GM23338 (cell line): ENCODE measurements at regions not wholly inside any gene's neighbourhood (a gene's known extent, or its start where the extent isn't known, plus 50 kb on each side); places are given as distances from the start of the nearest gene placed in this dataset.
A peak's percentile ranks its signal among the peaks of the same experiment; 100 is the strongest.

Experiments used
- ATAC-seq: fragments of 200-7000 bp; cut with Tn5 transposase; 3 replicates; pipeline ENCODE4 v1.9.1; 2020
- DNase-seq: peaks from one replicate; pipeline ENCODE4 v3.0.0-alpha.2; 2015; ENCODE audit warnings: low spot score
- H2AFZ ChIP-seq: fragments of 200-600 bp; sonication (generic); 2 replicates; pipeline ENCODE4 v1.8.0; 2016; ENCODE audit warnings: antibody characterized with exemption, mild to moderate bottlenecking, moderate library complexity
- H3F3A ChIP-seq: fragments of 200-600 bp; sonication (generic); replicated peaks from 2 replicates; pipeline ENCODE4 v1.8.0; 2017; ENCODE audit warnings: antibody characterized with exemption, mixed run types, low read depth
- H3K27ac ChIP-seq: fragments of 200-600 bp; sonication (generic); 2 replicates; pipeline ENCODE4 v1.6.1; 2016; ENCODE audit warnings: low read depth
- H3K27me3 ChIP-seq: fragments of 200-600 bp; sonication (generic); 2 replicates; pipeline ENCODE4 v1.8.0; 2016; ENCODE audit warnings: mild to moderate bottlenecking, mixed run types, moderate library complexity; ENCODE audit not compliant: insufficient read depth
- H3K36me3 ChIP-seq: fragments of 200-600 bp; sonication (generic); 2 replicates; pipeline ENCODE4 v1.8.0; 2016; ENCODE audit warnings: mild to moderate bottlenecking; ENCODE audit not compliant: insufficient read depth
- H3K4me1 ChIP-seq: fragments of 200-600 bp; sonication (generic); 2 replicates; pipeline ENCODE4 v1.8.0; 2016; ENCODE audit warnings: mild to moderate bottlenecking, moderate library complexity; ENCODE audit not compliant: insufficient read depth
- H3K4me2 ChIP-seq: fragments of 200-600 bp; sonication (generic); 2 replicates; pipeline ENCODE4 v1.7.1; 2017; ENCODE audit warnings: mixed run types
- H3K4me3 ChIP-seq: fragments of 200-600 bp; sonication (generic); 2 replicates; pipeline ENCODE4 v1.6.1; 2016; ENCODE audit warnings: mixed run types
- H3K79me2 ChIP-seq: fragments of 200-600 bp; sonication (generic); replicated peaks from 2 replicates; pipeline ENCODE4 v1.8.0; 2017; ENCODE audit warnings: mild to moderate bottlenecking; ENCODE audit not compliant: insufficient read depth
- H3K9me2 ChIP-seq: fragments of 200-600 bp; sonication (generic); 2 replicates; pipeline ENCODE4 v1.8.0; 2017; ENCODE audit not compliant: insufficient read depth
- H4K20me1 ChIP-seq: fragments of 200-600 bp; sonication (generic); replicated peaks from 2 replicates; pipeline ENCODE4 v1.8.0; 2017; ENCODE audit warnings: mild to moderate bottlenecking; ENCODE audit not compliant: insufficient read depth
- H3K27ac Mint-ChIP-seq: 2 replicates; pipeline ENCODE4 v1.8.0; 2020; ENCODE audit warnings: inconsistent platforms, mild to moderate bottlenecking, moderate library complexity, mixed read lengths
- H3K27me3 Mint-ChIP-seq: 3 replicates; pipeline ENCODE4 v1.8.0; 2022; ENCODE audit warnings: low read depth, mild to moderate bottlenecking, moderate library complexity, mixed read lengths, inconsistent platforms; ENCODE audit not compliant: insufficient read depth, poor library complexity
- H3K36me3 Mint-ChIP-seq: 3 replicates; pipeline ENCODE4 v1.8.0; 2021; ENCODE audit warnings: low read depth, mild to moderate bottlenecking, inconsistent platforms, moderate library complexity, mixed read lengths
- H3K4me1 Mint-ChIP-seq: 3 replicates; pipeline ENCODE4 v1.8.0; 2020; ENCODE audit warnings: mild to moderate bottlenecking, inconsistent platforms, mixed read lengths
- H3K4me3 Mint-ChIP-seq: 3 replicates; pipeline ENCODE4 v1.8.0; 2021; ENCODE audit warnings: moderate library complexity, mild to moderate bottlenecking, inconsistent platforms, mixed read lengths
- H3K9me3 Mint-ChIP-seq: 3 replicates; pipeline ENCODE4 v1.8.0; 2020; ENCODE audit warnings: moderate library complexity, mild to moderate bottlenecking, inconsistent platforms, mixed read lengths
- CREB1 ChIP-seq: fragments of 250-450 bp; sonication (Bioruptor Pico); IDR thresholded peaks from 2 replicates; pipeline ENCODE4 v1.5.0; 2020; ENCODE audit warnings: low read depth, mild to moderate bottlenecking, moderate library complexity
- EZH2 ChIP-seq: fragments of 200-600 bp; sonication (generic); IDR thresholded peaks from one replicate; pipeline ENCODE4 v1.8.0; 2017; ENCODE audit warnings: antibody characterized with exemption, mild to moderate bottlenecking, low read depth; ENCODE audit not compliant: unreplicated experiment
- EZH2phosphoT487 ChIP-seq: fragments of 200-600 bp; sonication (generic); IDR thresholded peaks from one replicate; pipeline ENCODE4 v1.8.1; 2018; ENCODE audit warnings: antibody characterized with exemption; ENCODE audit not compliant: unreplicated experiment
- JUNB ChIP-seq: IDR thresholded peaks from one replicate; pipeline ENCODE4 v1.6.1; 2016; ENCODE audit warnings: antibody characterized with exemption; ENCODE audit not compliant: unreplicated experiment
- NANOG ChIP-seq: IDR thresholded peaks from 2 replicates; pipeline ENCODE4 v1.6.1; 2016; ENCODE audit warnings: antibody characterized with exemption, borderline replicate concordance
- ZNF331 ChIP-seq: fragments of 250-450 bp; sonication (Bioruptor Pico); IDR thresholded peaks from 2 replicates; pipeline ENCODE4 v1.5.0; 2020; ENCODE audit warnings: low read depth, mild to moderate bottlenecking, moderate library complexity
- ZNF462 ChIP-seq: fragments of 250-450 bp; sonication (Bioruptor Pico); IDR thresholded peaks from 2 replicates; pipeline ENCODE4 v1.5.0; 2020; ENCODE audit warnings: mild to moderate bottlenecking, moderate library complexity

- Mint-ChIP-seq H3K27ac (no peak overlapping the region), H3K9me3 (no peaks in the 10 kb centered on the region), H3K4me1 (peaks cover 5% of the 10 kb centered on the region), H3K36me3 (no peaks in the 10 kb centered on the region), H3K27me3 (no peaks in the 10 kb centered on the region), H3K4me3 (no peak overlapping the region)
- ATAC-seq (no peak), DNase-seq (no peak)
- Histone ChIP-seq H3K9me2 (no peaks in the 10 kb centered on the region), H3K4me2 (no peak overlapping the region), H3F3A (no peaks in the 10 kb centered on the region), H3K4me1 (0 out of 2 replicates have a peak, but pooled peaks cover 2% of the 10 kb centered on the region), H3K27me3 (no peaks in the 10 kb centered on the region), H3K36me3 (no peaks in the 10 kb centered on the region), H4K20me1 (no peaks in the 10 kb centered on the region), H3K27ac (no peak overlapping the region), H3K79me2 (no peaks in the 10 kb centered on the region), H3K4me3 (no peak overlapping the region), H2AFZ (no peak overlapping the region)
- TF ChIP-seq EZH2phosphoT487 (no peak), JUNB (no peak), NANOG (no peak), ZNF462 (no peak), CREB1 (no peak), EZH2 (no peak), ZNF331 (CRISPR knock-in tag) (no peak)
These were observed 97.0 kb downstream of the SEC61B start for GRCh38 chr9:99319048-99319447.

GRCh38 chr9:99322299-99322698 is 100.2 kb downstream of the SEC61B start:
- H3K36me3 ChIP-seq: no peaks in the 10 kb centered on the region
- no peaks in the 10 kb centered on the region for H3F3A ChIP-seq
- no peak for TF ChIP-seq CREB1
- no peak for TF ChIP-seq ZNF462
- TF ChIP-seq JUNB: no peak

More at GRCh38 chr9:99322299-99322698, 100.2 kb downstream of the SEC61B start:
- no peaks in the 10 kb centered on the region for H4K20me1 ChIP-seq
- H3K4me3 ChIP-seq: no peak overlapping the region
- no peaks in the 10 kb centered on the region for H3K27me3 ChIP-seq
- H2AFZ ChIP-seq: no peak overlapping the region
- Mint-ChIP-seq H3K4me1 (peaks cover 5% of the 10 kb centered on the region), H3K27me3 (no peaks in the 10 kb centered on the region), H3K36me3 (no peaks in the 10 kb centered on the region), H3K4me3 (no peak overlapping the region), H3K27ac (no peak overlapping the region), H3K9me3 (no peaks in the 10 kb centered on the region)
- peak; percentile 46; the same call in 2 of the 3 replicates for ATAC-seq
- H3K79me2 ChIP-seq: no peaks in the 10 kb centered on the region
- H3K4me1 ChIP-seq: 0 out of 2 replicates have a peak, but pooled peaks cover 2% of the 10 kb centered on the region
- no peak overlapping the region for H3K27ac ChIP-seq
- 0 out of 2 replicates have a peak, but pooled peaks cover 4% of the 10 kb centered on the region for H3K9me2 ChIP-seq
- no peak for DNase-seq
- no peak overlapping the region for H3K4me2 ChIP-seq
